DND-41 (cell line): ENCODE measurements at regions not wholly inside any gene's neighbourhood (a gene's known extent, or its start where the extent isn't known, plus 50 kb on each side); places are given as distances from the start of the nearest gene placed in this dataset.
"Not testable (repeated sequence)": the region's sequence is repeated elsewhere in the genome, so short reads cannot be mapped to it uniquely, and the experiment has no call there.

Source experiments
- CTCF ChIP-seq: IDR thresholded peaks from 2 replicates; pipeline ENCODE4 v1.5.1; 2012; ENCODE audit warnings: borderline replicate concordance, low read length, moderate library complexity, mild to moderate bottlenecking; ENCODE audit not compliant: poor library complexity, severe bottlenecking; ENCODE audit errors: extremely low read depth
- EZH2 ChIP-seq: IDR thresholded peaks from 3 replicates; pipeline ENCODE4 v1.6.1; 2012; ENCODE audit warnings: borderline replicate concordance, low read depth, mild to moderate bottlenecking, moderate library complexity, low read length, inconsistent platforms; ENCODE audit not compliant: severe bottlenecking

DNA sequence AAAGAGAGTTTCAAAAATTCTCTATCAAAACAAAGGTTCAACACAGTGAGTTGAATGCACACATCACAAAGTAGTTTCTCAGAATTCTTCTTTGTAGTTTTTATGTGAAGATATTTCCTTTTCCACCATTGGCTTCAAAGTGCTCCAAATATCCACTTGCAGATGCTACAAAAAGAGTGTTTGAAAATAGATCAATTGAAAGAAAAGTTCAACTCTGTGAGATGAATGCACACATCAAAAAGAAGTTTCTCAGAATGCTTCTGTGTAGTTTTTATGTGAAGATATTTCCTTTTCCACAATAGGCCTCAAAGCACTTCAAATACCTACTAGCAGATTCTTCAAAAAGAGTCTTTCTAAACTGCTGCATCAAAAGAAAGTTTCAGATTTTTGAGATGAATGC is 298.3 kb upstream of the DEFB115 start:
- not testable (repeated sequence) for TF ChIP-seq CTCF, EZH2
